GM19468 (cell line): ENCODE measurements at regions not wholly inside any gene's neighbourhood (a gene's known extent, or its start where the extent isn't known, plus 50 kb on each side); places are given as distances from the start of the nearest gene placed in this dataset.

Experiments
- ATAC-seq: cut with Tn5 transposase; IDR thresholded peaks from one replicate; pipeline ENCODE4 v1.9.1; 2021; ENCODE audit warnings: mild to moderate bottlenecking, moderate library complexity, moderate number of reproducible peaks; ENCODE audit not compliant: unreplicated experiment; ENCODE audit errors: extremely low read depth

- ATAC-seq: no peak
Measured at GRCh38 chr9:68643901-68644809, 60.9 kb upstream of the PIP5K1B start.

GRCh38 chr9:68644831-68645230 lies 60.2 kb upstream of the PIP5K1B start:
- no peak for ATAC-seq

GRCh38 chr9:68648164-68648563 lies 56.9 kb upstream of the PIP5K1B start:
- ATAC-seq: no peak

GRCh38 chr9:68648971-68649370 lies 56.1 kb upstream of the PIP5K1B start:
- ATAC-seq: peak; percentile 13

- no peak for ATAC-seq
Measured at GRCh38 chr9:68651280-68651893, 53.7 kb upstream of the PIP5K1B start.

GRCh38 chr9:68653141-68653595 lies 51.9 kb upstream of the PIP5K1B start:
- ATAC-seq: peak; percentile 56

- ATAC-seq: no peak
Measured at GRCh38 chr9:68654075-68654474, 51.0 kb upstream of the PIP5K1B start.
